NCI-H526 treated with DMSO at 0.1 percent for 48 hours (cell line): ENCODE measurements at regions not wholly inside any gene's neighbourhood (a gene's known extent, or its start where the extent isn't known, plus 50 kb on each side); places are given as distances from the start of the nearest gene placed in this dataset.

Experiments
- DNase-seq: peaks from one replicate; lab custom pipeline; 2025; lab: John Stamatoyannopoulos, UW

GRCh38 chr9:8188723-8189407 is 389.3 kb upstream of the DMAC1 start:
- DNase-seq: no peak

GRCh38 chr9:8186560-8186959 is 387.0 kb upstream of the DMAC1 start:
- no peak for DNase-seq

GRCh38 chr9:8183618-8184017 is 384.0 kb upstream of the DMAC1 start:
- no peak for DNase-seq

- DNase-seq: no peak
Measured at GRCh38 chr9:8179381-8180053, 379.9 kb upstream of the DMAC1 start.

- no peak for DNase-seq
Measured at GRCh38 chr9:8172000-8172399, 372.4 kb upstream of the DMAC1 start.

- no peak for DNase-seq
Measured at GRCh38 chr9:8168916-8169438, 369.4 kb upstream of the DMAC1 start.

- no peak for DNase-seq
Measured at GRCh38 chr9:8160787-8161186, 361.2 kb upstream of the DMAC1 start.

GRCh38 chr9:8158574-8158973 is 359.0 kb upstream of the DMAC1 start:
- DNase-seq: no peak

- no peak for DNase-seq
Measured at GRCh38 chr9:8157683-8158324, 358.2 kb upstream of the DMAC1 start.

- no peak for DNase-seq
Measured at GRCh38 chr9:8156346-8156745, 356.8 kb upstream of the DMAC1 start.

- DNase-seq: no peak
Measured at GRCh38 chr9:8155706-8156105, 356.1 kb upstream of the DMAC1 start.

GRCh38 chr9:8143677-8144076 is 344.1 kb upstream of the DMAC1 start:
- no peak for DNase-seq

- DNase-seq: no peak
Measured at GRCh38 chr9:8140557-8140956, 341.0 kb upstream of the DMAC1 start.

GRCh38 chr9:8139756-8140155 is 340.2 kb upstream of the DMAC1 start:
- no peak for DNase-seq

GRCh38 chr9:8136477-8136876 is 336.9 kb upstream of the DMAC1 start:
- no peak for DNase-seq

GRCh38 chr9:8134635-8135034 is 335.1 kb upstream of the DMAC1 start:
- DNase-seq: no peak

GRCh38 chr9:8133606-8134005 is 334.0 kb upstream of the DMAC1 start:
- DNase-seq: no peak

GRCh38 chr9:8115570-8115969 is 316.0 kb upstream of the DMAC1 start:
- no peak for DNase-seq

GRCh38 chr9:8114826-8115225 is 315.2 kb upstream of the DMAC1 start:
- no peak for DNase-seq

- DNase-seq: no peak
Measured at GRCh38 chr9:8106362-8106761, 306.8 kb upstream of the DMAC1 start.

- DNase-seq: no peak
Measured at GRCh38 chr9:8101607-8102006, 302.0 kb upstream of the DMAC1 start.

GRCh38 chr9:8096091-8096490 is 296.5 kb upstream of the DMAC1 start:
- DNase-seq: no peak

- DNase-seq: no peak
Measured at GRCh38 chr9:8095672-8096086, 296.1 kb upstream of the DMAC1 start.
